Parathyroid adenoma (tissue), 2 donors: ENCODE measurements at regions not wholly inside any gene's neighbourhood (a gene's known extent, or its start where the extent isn't known, plus 50 kb on each side); places are given as distances from the start of the nearest gene placed in this dataset.

Source experiments
- H2AFZ ChIP-seq: fragments of 300-600 bp; sonication (generic); one replicate; pipeline ENCODE4 v1.7.0; 2017; ENCODE audit warnings: antibody characterized with exemption, mild to moderate bottlenecking
- H3K27ac ChIP-seq: fragments of 300-600 bp; sonication (generic); one replicate; pipeline ENCODE4 v1.7.0; 2017
- H3K27me3 ChIP-seq: fragments of 300-600 bp; sonication (generic); one replicate; pipeline ENCODE4 v1.7.0; 2017; ENCODE audit warnings: low read length; ENCODE audit not compliant: control insufficient read depth, insufficient read depth
- H3K36me3 ChIP-seq: fragments of 300-600 bp; sonication (generic); one replicate; pipeline ENCODE4 v1.7.0; 2017; ENCODE audit warnings: low read length; ENCODE audit not compliant: control insufficient read depth, insufficient read depth
- H3K4me1 ChIP-seq: fragments of 300-600 bp; sonication (generic); one replicate; pipeline ENCODE4 v1.7.0; 2017; ENCODE audit warnings: control low read depth
- H3K4me2 ChIP-seq: fragments of 300-600 bp; sonication (generic); one replicate; pipeline ENCODE4 v1.7.0; 2017; ENCODE audit warnings: low read length
- H3K4me3 ChIP-seq: fragments of 300-600 bp; sonication (generic); one replicate; pipeline ENCODE4 v1.7.0; 2017; ENCODE audit warnings: low read depth, low read length
- H3K79me2 ChIP-seq: fragments of 300-600 bp; sonication (generic); one replicate; pipeline ENCODE4 v1.7.0; 2017; ENCODE audit warnings: control low read depth
- H3K9ac ChIP-seq: fragments of 300-600 bp; sonication (generic); one replicate; pipeline ENCODE4 v1.7.0; 2017; ENCODE audit warnings: mild to moderate bottlenecking
- H3K9me3 ChIP-seq: fragments of 300-600 bp; sonication (generic); one replicate; pipeline ENCODE4 v1.7.0; 2017; ENCODE audit warnings: low read length; ENCODE audit not compliant: control insufficient read depth
- CTCF ChIP-seq: fragments of 300-600 bp; sonication (generic); IDR thresholded peaks from one replicate; pipeline ENCODE4 v1.7.0; 2017; ENCODE audit warnings: antibody characterized with exemption, mild to moderate bottlenecking
- donor health status: primary hyperparathyroidism.

- Histone ChIP-seq H3K27ac (no peak overlapping the region), H3K9ac (no peak overlapping the region)
- TF ChIP-seq CTCF, result no peak
Observed at GRCh38 chr13:40153516-40153915, 498.1 kb downstream of the COG6 start.

GRCh38 chr13:40155201-40155600 lies 499.7 kb downstream of the COG6 start:
- no peak for TF ChIP-seq CTCF

More at GRCh38 chr13:40153516-40153915, 498.1 kb downstream of the COG6 start:
- H3K4me1 ChIP-seq, result no peaks in the 10 kb centered on the region
- H3K79me2 ChIP-seq, result no peaks in the 10 kb centered on the region
- no peaks in the 10 kb centered on the region for H3K9me3 ChIP-seq
- H2AFZ ChIP-seq, result no peak overlapping the region
- no peak overlapping the region for H3K4me2 ChIP-seq
- H3K4me3 ChIP-seq, result no peak overlapping the region
- H3K27me3 ChIP-seq, result no peaks in the 10 kb centered on the region
- H3K36me3 ChIP-seq, result no peaks in the 10 kb centered on the region

GRCh38 chr13:40158218-40158617 lies 502.8 kb downstream of the COG6 start:
- no peak overlapping the region for H3K4me2 ChIP-seq
- no peak overlapping the region for H3K27ac ChIP-seq
- H3K36me3 ChIP-seq, result no peaks in the 10 kb centered on the region
- H3K9ac ChIP-seq, result no peak overlapping the region
- H2AFZ ChIP-seq, result no peak overlapping the region
- H3K79me2 ChIP-seq, result no peaks in the 10 kb centered on the region
- H3K4me3 ChIP-seq, result no peak overlapping the region
- no peaks in the 10 kb centered on the region for H3K4me1 ChIP-seq
- H3K9me3 ChIP-seq, result no peaks in the 10 kb centered on the region
- TF ChIP-seq CTCF, result no peak
- H3K27me3 ChIP-seq, result no peaks in the 10 kb centered on the region

More at GRCh38 chr13:40155201-40155600, 499.7 kb downstream of the COG6 start:
- Histone ChIP-seq H3K27me3 (no peaks in the 10 kb centered on the region), H3K9me3 (no peaks in the 10 kb centered on the region), H2AFZ (no peak overlapping the region), H3K79me2 (no peaks in the 10 kb centered on the region), H3K36me3 (no peaks in the 10 kb centered on the region), H3K4me2 (no peak overlapping the region), H3K9ac (no peak overlapping the region), H3K27ac (no peak overlapping the region), H3K4me3 (no peak overlapping the region), H3K4me1 (no peaks in the 10 kb centered on the region)

DNA sequence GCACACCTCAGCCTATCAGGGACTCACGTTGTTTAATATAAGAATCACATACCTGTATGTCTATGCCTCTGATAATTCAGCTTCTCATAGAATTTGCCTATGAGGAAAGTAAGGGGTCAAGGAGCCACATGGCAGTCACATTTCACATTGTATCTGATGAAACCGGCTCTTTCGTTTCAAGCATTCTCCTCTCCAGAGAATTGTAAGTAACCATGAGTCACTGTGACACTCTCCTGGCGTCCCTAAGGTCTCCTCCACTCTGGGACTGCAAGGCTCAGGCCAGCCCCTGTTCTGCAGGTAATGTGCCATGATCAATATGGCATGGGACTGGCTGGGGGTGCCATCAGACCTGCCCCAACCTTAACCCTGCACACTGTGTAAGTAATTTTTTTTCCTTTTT lies 503.3 kb downstream of the COG6 start:
- no peaks in the 10 kb centered on the region for H3K4me1 ChIP-seq
- H3K9ac ChIP-seq, result no peak overlapping the region
- no peaks in the 10 kb centered on the region for H3K79me2 ChIP-seq
- no peak for TF ChIP-seq CTCF
- H3K4me2 ChIP-seq, result no peak overlapping the region
- no peaks in the 10 kb centered on the region for H3K27me3 ChIP-seq
- H2AFZ ChIP-seq, result no peak overlapping the region
- H3K27ac ChIP-seq, result no peak overlapping the region
- H3K4me3 ChIP-seq, result no peak overlapping the region
- H3K36me3 ChIP-seq, result no peaks in the 10 kb centered on the region
- H3K9me3 ChIP-seq, result no peaks in the 10 kb centered on the region

DNA sequence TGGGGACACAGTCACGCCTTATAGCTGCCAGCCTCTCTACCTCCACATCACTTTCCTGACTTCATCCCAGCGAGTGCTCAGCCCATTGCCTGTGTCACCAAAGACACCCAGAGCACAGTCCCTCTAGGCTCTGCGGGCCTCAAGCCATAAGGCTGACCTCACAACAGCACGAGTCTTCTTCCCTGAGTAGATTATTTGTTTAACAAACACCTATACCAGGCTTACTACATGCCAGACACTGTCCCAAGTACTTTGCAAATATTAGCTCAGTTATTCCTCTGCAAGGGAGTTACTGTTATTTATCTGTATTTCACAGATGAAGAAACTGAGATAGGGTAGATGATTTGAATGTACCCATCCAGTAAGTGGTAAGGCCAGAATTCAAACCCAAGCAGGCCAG lies 504.3 kb downstream of the COG6 start:
- Histone ChIP-seq H3K9me3 (no peaks in the 10 kb centered on the region), H3K4me1 (no peaks in the 10 kb centered on the region), H3K36me3 (no peaks in the 10 kb centered on the region), H3K4me3 (no peak overlapping the region), H2AFZ (no peak overlapping the region), H3K9ac (no peak overlapping the region), H3K4me2 (no peak overlapping the region), H3K27me3 (no peaks in the 10 kb centered on the region), H3K27ac (no peak overlapping the region), H3K79me2 (no peaks in the 10 kb centered on the region)
- no peak for TF ChIP-seq CTCF
